RWPE2 (cell line): ENCODE measurements at regions not wholly inside any gene's neighbourhood (a gene's known extent, or its start where the extent isn't known, plus 50 kb on each side); places are given as distances from the start of the nearest gene placed in this dataset.

Experiments used
- ATAC-seq: fragments of 200-7000 bp; cut with Tn5 transposase; 3 replicates; pipeline ENCODE4 v1.9.1; 2021; ENCODE audit warnings: low read depth
- DNase-seq: peaks from one replicate; pipeline ENCODE4 v3.0.0-alpha.2; 2020; ENCODE audit warnings: low spot score
- H3K27ac ChIP-seq: fragments of 450-650 bp; 2 replicates; pipeline ENCODE4 v1.5.1; 2017; ENCODE audit warnings: mild to moderate bottlenecking; ENCODE audit not compliant: poor library complexity, severe bottlenecking
- H3K27me3 ChIP-seq: fragments of 250-450 bp; sonication (Bioruptor Pico); 2 replicates; pipeline ENCODE4 v1.5.1; 2021; ENCODE audit warnings: mild to moderate bottlenecking, moderate library complexity; ENCODE audit not compliant: insufficient read depth, poor library complexity, severe bottlenecking
- H3K36me3 ChIP-seq: fragments of 250-450 bp; sonication (Bioruptor Pico); 2 replicates; pipeline ENCODE4 v1.5.1; 2020; ENCODE audit warnings: low read depth, mild to moderate bottlenecking, moderate library complexity
- H3K4me1 ChIP-seq: fragments of 250-450 bp; sonication (Bioruptor Pico); 2 replicates; pipeline ENCODE4 v1.5.1; 2021; ENCODE audit warnings: mild to moderate bottlenecking, moderate library complexity; ENCODE audit not compliant: insufficient read depth, poor library complexity, severe bottlenecking
- H3K4me3 ChIP-seq: fragments of 250-450 bp; sonication (Bioruptor Pico); 2 replicates; pipeline ENCODE4 v1.5.1; 2021; ENCODE audit warnings: mild to moderate bottlenecking, moderate library complexity; ENCODE audit not compliant: severe bottlenecking
- H3K9me3 ChIP-seq: fragments of 250-450 bp; sonication (Bioruptor Pico); 2 replicates; pipeline ENCODE4 v1.5.1; 2021; ENCODE audit warnings: mild to moderate bottlenecking, moderate library complexity; ENCODE audit not compliant: severe bottlenecking
- TF ChIP-seq, protein P1 (sequence below): fragments of 450-650 bp; IDR thresholded peaks from one replicate; pipeline ENCODE4 v1.5.1; 2017; ENCODE audit warnings: mild to moderate bottlenecking, moderate library complexity; ENCODE audit not compliant: poor library complexity, severe bottlenecking

GRCh38 chr5:74919487-74919886, 53.3 kb upstream of the FAM169A start:
- ATAC-seq: peak; percentile 44; the same call in 1 of the 3 replicates
- Histone ChIP-seq H3K27ac (no peak overlapping the region), H3K27me3 (no peaks in the 10 kb centered on the region), H3K4me3 (no peak overlapping the region), H3K9me3 (no peaks in the 10 kb centered on the region), H3K36me3 (no peaks in the 10 kb centered on the region), H3K4me1 (peaks cover 5% of the 10 kb centered on the region)
- DNase-seq: no peak
- TF ChIP-seq, protein P1, sequence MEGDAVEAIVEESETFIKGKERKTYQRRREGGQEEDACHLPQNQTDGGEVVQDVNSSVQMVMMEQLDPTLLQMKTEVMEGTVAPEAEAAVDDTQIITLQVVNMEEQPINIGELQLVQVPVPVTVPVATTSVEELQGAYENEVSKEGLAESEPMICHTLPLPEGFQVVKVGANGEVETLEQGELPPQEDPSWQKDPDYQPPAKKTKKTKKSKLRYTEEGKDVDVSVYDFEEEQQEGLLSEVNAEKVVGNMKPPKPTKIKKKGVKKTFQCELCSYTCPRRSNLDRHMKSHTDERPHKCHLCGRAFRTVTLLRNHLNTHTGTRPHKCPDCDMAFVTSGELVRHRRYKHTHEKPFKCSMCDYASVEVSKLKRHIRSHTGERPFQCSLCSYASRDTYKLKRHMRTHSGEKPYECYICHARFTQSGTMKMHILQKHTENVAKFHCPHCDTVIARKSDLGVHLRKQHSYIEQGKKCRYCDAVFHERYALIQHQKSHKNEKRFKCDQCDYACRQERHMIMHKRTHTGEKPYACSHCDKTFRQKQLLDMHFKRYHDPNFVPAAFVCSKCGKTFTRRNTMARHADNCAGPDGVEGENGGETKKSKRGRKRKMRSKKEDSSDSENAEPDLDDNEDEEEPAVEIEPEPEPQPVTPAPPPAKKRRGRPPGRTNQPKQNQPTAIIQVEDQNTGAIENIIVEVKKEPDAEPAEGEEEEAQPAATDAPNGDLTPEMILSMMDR: peak; percentile 89

GRCh38 chr5:74919041-74919440, 52.9 kb upstream of the FAM169A start:
- peaks cover 5% of the 10 kb centered on the region for H3K4me1 ChIP-seq
- H3K27me3 ChIP-seq: no peaks in the 10 kb centered on the region
- DNase-seq (no peak), ATAC-seq (no peak)
- no peaks in the 10 kb centered on the region for H3K9me3 ChIP-seq
- H3K36me3 ChIP-seq: no peaks in the 10 kb centered on the region
- no peak overlapping the region for H3K4me3 ChIP-seq
- TF ChIP-seq, protein P1: no peak
- H3K27ac ChIP-seq: no peak overlapping the region

DNA sequence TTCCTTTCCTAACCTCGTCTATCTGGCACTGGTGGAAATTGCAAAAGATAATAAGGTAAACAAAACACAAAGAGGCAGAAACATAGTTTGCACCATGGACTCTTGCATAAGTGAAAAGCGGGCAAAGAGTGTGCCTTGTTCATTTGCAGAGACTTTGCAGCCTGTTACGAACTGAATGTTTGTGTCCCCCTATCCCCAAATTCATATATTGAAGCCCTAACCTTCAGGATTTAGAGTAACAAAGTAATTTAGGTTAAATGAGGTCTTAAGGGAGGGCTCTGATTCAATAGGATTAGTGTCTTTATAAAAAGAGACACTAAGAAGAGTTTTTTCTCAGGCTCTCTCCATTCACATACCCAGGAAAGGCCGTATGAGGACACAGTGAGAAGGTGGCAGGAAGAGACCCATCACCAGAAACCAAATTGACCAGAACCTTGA, 52.1 kb upstream of the FAM169A start:
- Histone ChIP-seq H3K4me1 (peaks cover 5% of the 10 kb centered on the region), H3K27ac (no peak overlapping the region), H3K27me3 (no peaks in the 10 kb centered on the region), H3K4me3 (no peak overlapping the region), H3K36me3 (no peaks in the 10 kb centered on the region), H3K9me3 (no peaks in the 10 kb centered on the region)
- TF ChIP-seq, protein P1: no peak
- DNase-seq (no peak), ATAC-seq (no peak)

GRCh38 chr5:74916831-74917710, 50.9 kb upstream of the FAM169A start:
- H3K27ac ChIP-seq: no peak overlapping the region
- no peaks in the 10 kb centered on the region for H3K27me3 ChIP-seq
- H3K4me3 ChIP-seq: no peak overlapping the region
- H3K4me1 ChIP-seq: peaks cover 5% of the 10 kb centered on the region
- TF ChIP-seq, protein P1: no peak
- no peaks in the 10 kb centered on the region for H3K9me3 ChIP-seq
- ATAC-seq: peak; percentile 85
- H3K36me3 ChIP-seq: no peaks in the 10 kb centered on the region
- DNase-seq: no peak
